Mammary epithelial cell (primary cell): ENCODE measurements at regions not wholly inside any gene's neighbourhood (a gene's known extent, or its start where the extent isn't known, plus 50 kb on each side); places are given as distances from the start of the nearest gene placed in this dataset.

Experiments used
- CTCF ChIP-seq, 2 donors: IDR thresholded peaks in 1 of 2; conservative IDR thresholded peaks in 1 of 2; 2 replicates each; pipeline ENCODE4 v1.5.1; 2011 to 2012; ENCODE audit warnings: inconsistent platforms in 2 of 2, low read length in 2 of 2, mild to moderate bottlenecking in 2 of 2, control low read depth in 1 of 2, low read depth in 1 of 2; ENCODE audit not compliant: insufficient read depth in 1 of 2; ENCODE audit errors: extremely low read depth in 1 of 2
- EZH2 ChIP-seq: IDR thresholded peaks from 2 replicates; pipeline ENCODE4 v1.6.1; 2012; ENCODE audit warnings: low read length, inconsistent platforms, borderline replicate concordance

- TF ChIP-seq CTCF (conservative IDR thresholded peaks at IDR 0.05 in 1 of 2, IDR thresholded peaks at IDR 0.05 in 1 of 2; ENCODE audit: extremely low read depth in 1 of 2, insufficient read depth in 1 of 2, low read depth in 1 of 2, low read length in 2 of 2) = no peak
- TF ChIP-seq EZH2 = no peak
These were observed 78.7 kb downstream of the PLXNA1 start for GRCh38 chr3:127061641-127062040.
